GM12878 (cell line): ENCODE measurements at regions not wholly inside any gene's neighbourhood (a gene's known extent, or its start where the extent isn't known, plus 50 kb on each side); places are given as distances from the start of the nearest gene placed in this dataset.

ENCODE experiments used
- CREB1 ChIP-seq: IDR thresholded peaks from 2 replicates; pipeline ENCODE4 v1.6.1; 2012; ENCODE audit warnings: low read depth, mild to moderate bottlenecking, inconsistent platforms
- CTCF ChIP-seq, 3 experiments: IDR thresholded peaks in 2 of 3; conservative IDR thresholded peaks in 1 of 3; 2 replicates each; pipeline ENCODE4 v1.5.1; 2011; ENCODE audit warnings: low read depth in 3 of 3, low read length in 3 of 3, mild to moderate bottlenecking in 3 of 3, control low read depth in 2 of 3, moderate library complexity in 2 of 3, inconsistent platforms in 1 of 3, mixed read lengths in 1 of 3; ENCODE audit not compliant: control insufficient read depth in 2 of 3, insufficient read depth in 1 of 3; ENCODE audit errors: extremely low read depth in 1 of 3
- ELK1 ChIP-seq: IDR thresholded peaks from 2 replicates; pipeline ENCODE4 v1.6.1; 2012; ENCODE audit warnings: low read depth, low read length, improper control_type of control experiment
- KDM1A ChIP-seq: fragments of 200-600 bp; sonication (generic); IDR thresholded peaks from 2 replicates; pipeline ENCODE4 v1.6.1; 2016; ENCODE audit warnings: borderline replicate concordance
- SMAD1 ChIP-seq: fragments of 450-650 bp; IDR thresholded peaks from 2 replicates; pipeline ENCODE4 v1.6.1; 2018; ENCODE audit warnings: mild to moderate bottlenecking, low read depth; ENCODE audit not compliant: partially characterized antibody
- TAF1 ChIP-seq: IDR thresholded peaks from 2 replicates; pipeline ENCODE4 v1.6.1; 2011; ENCODE audit warnings: mild to moderate bottlenecking, low read depth, low read length, borderline replicate concordance
- YBX1 ChIP-seq: fragments of 450-650 bp; IDR thresholded peaks from 2 replicates; pipeline ENCODE4 v1.6.1; 2016; ENCODE audit warnings: antibody characterized with exemption
- ZNF24 ChIP-seq: fragments of 450-650 bp; IDR thresholded peaks from 2 replicates; pipeline ENCODE4 v1.6.1; 2017; ENCODE audit warnings: antibody characterized with exemption, mild to moderate bottlenecking
- ZNF274 ChIP-seq: IDR thresholded peaks from one replicate; pipeline ENCODE4 v1.8.0; 2011; ENCODE audit not compliant: insufficient read length, insufficient read depth
- ZZZ3 ChIP-seq: IDR thresholded peaks from 2 replicates; pipeline ENCODE4 v1.6.1; 2011; ENCODE audit warnings: low read depth; ENCODE audit not compliant: control insufficient read depth, insufficient read length
- TF ChIP-seq, protein P1 (sequence below): IDR thresholded peaks from 2 replicates; pipeline ENCODE4 v1.6.1; 2012; ENCODE audit warnings: low read length, inconsistent platforms

GRCh38 chrX:15165832-15166231 lies 104.1 kb downstream of the ASB9 start:
- TF ChIP-seq CTCF (IDR thresholded peaks at IDR 0.05 in 2 of 3, conservative IDR thresholded peaks at IDR 0.05 in 1 of 3; ENCODE audit: control insufficient read depth in 2 of 3, extremely low read depth in 1 of 3, insufficient read depth in 1 of 3, low read depth in 3 of 3, low read length in 3 of 3) = no peak
- no peak for TF ChIP-seq YBX1
- no peak for TF ChIP-seq ZZZ3
- TF ChIP-seq CREB1 = no peak
- no peak for TF ChIP-seq SMAD1
- TF ChIP-seq ZNF274 = no peak
- no peak for TF ChIP-seq KDM1A
- TF ChIP-seq ELK1 = no peak
- TF ChIP-seq, protein P1, sequence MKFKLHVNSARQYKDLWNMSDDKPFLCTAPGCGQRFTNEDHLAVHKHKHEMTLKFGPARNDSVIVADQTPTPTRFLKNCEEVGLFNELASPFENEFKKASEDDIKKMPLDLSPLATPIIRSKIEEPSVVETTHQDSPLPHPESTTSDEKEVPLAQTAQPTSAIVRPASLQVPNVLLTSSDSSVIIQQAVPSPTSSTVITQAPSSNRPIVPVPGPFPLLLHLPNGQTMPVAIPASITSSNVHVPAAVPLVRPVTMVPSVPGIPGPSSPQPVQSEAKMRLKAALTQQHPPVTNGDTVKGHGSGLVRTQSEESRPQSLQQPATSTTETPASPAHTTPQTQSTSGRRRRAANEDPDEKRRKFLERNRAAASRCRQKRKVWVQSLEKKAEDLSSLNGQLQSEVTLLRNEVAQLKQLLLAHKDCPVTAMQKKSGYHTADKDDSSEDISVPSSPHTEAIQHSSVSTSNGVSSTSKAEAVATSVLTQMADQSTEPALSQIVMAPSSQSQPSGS = no peak
- TF ChIP-seq ZNF24 = no peak
- no peak for TF ChIP-seq TAF1
